B cell (primary cell): ENCODE measurements at regions not wholly inside any gene's neighbourhood (a gene's known extent, or its start where the extent isn't known, plus 50 kb on each side); places are given as distances from the start of the nearest gene placed in this dataset.

Source experiments
- EZH2 ChIP-seq: IDR thresholded peaks from 2 replicates; pipeline ENCODE4 v1.6.1; 2012; ENCODE audit warnings: borderline replicate concordance, low read depth, mild to moderate bottlenecking, moderate library complexity, low read length; ENCODE audit not compliant: insufficient read depth, poor library complexity, severe bottlenecking
- TF ChIP-seq, protein P1 (sequence below): fragments of 200-600 bp; IDR thresholded peaks from one replicate; pipeline ENCODE4 v1.8.0; 2022; ENCODE audit warnings: antibody characterized with exemption, mild to moderate bottlenecking

GRCh38 chr5:19196631-19197030 lies 791.4 kb downstream of the CDH18 start:
- no peak for TF ChIP-seq EZH2
- TF ChIP-seq, protein P1, sequence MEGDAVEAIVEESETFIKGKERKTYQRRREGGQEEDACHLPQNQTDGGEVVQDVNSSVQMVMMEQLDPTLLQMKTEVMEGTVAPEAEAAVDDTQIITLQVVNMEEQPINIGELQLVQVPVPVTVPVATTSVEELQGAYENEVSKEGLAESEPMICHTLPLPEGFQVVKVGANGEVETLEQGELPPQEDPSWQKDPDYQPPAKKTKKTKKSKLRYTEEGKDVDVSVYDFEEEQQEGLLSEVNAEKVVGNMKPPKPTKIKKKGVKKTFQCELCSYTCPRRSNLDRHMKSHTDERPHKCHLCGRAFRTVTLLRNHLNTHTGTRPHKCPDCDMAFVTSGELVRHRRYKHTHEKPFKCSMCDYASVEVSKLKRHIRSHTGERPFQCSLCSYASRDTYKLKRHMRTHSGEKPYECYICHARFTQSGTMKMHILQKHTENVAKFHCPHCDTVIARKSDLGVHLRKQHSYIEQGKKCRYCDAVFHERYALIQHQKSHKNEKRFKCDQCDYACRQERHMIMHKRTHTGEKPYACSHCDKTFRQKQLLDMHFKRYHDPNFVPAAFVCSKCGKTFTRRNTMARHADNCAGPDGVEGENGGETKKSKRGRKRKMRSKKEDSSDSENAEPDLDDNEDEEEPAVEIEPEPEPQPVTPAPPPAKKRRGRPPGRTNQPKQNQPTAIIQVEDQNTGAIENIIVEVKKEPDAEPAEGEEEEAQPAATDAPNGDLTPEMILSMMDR: no peak
